ENCODE measurements at regions not wholly inside any gene's neighbourhood (a gene's known extent, or its start where the extent isn't known, plus 50 kb on each side); places are given as distances from the start of the nearest gene placed in this dataset.

DNA sequence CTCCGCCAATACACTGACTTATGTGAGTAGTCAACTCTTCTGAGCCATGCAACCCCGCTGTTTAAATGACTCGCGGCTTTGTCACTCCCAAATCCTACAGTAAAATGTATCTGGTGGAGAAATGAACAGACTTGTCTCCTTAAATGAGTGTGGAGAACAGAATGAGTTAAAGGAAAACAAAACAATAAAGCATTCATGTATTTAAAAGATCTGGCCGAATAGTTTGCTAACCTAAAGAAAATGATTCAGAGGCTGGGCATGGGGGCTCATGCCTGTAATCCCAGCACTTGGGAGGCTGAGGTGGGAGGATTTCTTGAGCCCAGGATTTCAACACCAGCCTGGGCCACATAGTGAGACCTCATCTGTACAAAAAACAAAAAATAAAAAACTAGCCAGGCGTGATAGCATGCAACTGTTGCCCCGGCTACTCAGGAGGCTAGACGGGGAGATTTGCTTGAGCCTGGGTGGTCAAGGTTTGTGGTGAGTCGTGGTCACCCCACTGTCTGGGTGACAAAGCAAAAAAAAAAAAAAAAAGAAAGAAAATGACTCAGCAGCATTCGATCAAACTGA lies 86.5 kb upstream of the PFKP start:
- DNase-seq, result no peak

DNA sequence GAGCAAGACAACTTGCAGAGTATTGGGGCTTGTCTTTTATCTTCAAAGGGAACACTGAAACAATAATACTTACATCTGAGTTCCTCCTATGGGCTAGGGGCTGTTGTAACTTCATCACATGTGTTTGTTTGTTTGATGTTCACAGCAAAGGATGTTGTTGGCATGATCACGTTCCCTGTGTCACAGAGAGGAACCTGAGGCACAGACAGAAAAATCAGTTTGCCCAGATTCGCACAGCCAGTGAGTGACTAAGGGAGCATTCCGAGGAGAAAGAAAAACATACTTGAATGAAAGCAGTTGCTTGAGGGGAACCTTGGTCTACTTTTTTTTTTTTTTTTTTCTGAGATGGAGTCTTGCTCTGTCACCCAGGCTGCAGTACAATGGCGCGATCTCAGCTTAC lies 87.2 kb upstream of the PFKP start:
- DNase-seq, result no peak

DNA sequence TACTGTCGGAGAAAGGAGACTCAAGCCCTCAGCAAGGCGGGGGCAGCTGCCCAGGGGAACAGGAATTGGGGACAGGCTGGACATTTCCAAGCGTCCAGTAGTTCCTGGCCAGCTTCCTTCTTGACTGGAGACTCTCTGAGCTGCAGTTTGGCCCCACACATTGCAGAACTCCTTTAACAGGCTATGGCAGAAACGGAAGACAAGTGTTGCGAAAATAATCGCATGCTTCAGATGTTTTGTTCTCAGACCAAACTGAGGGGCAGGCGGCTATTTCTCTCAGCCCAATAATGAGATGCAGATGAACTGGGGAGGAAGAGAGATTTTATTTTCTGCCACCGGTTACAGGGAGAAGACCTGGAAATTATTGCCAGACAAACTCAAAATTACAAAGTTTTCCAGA lies 88.0 kb upstream of the PFKP start:
- no peak for DNase-seq

DNA sequence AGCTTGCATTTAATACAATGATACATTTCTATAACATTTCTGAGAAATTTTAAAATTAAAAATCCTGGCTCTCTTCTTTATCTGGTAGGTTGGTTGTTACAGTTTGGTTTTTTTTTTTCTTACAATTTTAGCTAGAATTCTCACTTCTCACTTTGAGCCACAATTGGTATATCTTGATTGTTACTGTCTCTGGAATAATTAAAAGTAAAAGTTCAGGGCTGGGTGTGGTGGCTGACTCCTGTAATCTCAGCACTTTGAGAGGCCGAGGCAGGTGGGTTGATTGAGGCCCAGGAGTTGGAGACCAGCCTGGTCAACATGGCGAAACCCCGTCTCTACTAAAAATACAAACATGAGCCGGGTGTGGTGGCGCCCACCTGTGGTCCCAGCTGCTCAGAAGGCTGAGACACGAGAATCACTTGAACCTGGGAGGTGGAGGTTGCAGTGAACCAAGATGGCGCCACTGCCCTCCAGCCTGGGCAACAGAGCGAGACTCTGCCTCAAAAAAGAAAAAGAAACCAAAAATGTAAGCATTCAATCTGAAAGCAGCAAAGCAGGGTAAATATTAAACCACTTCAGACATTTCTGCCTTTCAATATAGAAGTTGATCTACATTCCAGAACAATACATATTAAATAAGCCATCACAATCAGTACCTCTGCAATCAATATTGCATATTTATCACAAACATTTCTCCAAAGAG lies 88.6 kb upstream of the PFKP start:
- no peak for DNase-seq

DNA sequence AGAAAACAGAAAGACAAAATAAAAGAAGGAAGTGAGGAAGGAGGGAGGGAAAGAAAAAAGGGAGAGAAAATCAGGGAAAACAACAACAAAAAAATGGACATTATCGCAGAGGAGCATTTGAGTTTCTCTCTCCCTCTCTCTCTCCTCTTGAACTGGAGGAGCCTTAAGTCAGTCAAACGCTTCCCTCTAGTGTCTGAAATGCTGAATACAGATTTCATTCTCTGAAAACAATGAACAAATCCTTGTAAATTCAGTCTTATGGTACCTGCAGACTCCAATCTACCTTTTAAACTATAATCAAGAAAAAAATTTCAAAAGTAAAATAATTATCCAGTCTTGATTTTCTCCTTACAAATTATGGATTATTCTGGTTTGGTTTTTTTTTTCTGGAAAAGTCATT lies 89.2 kb upstream of the PFKP start:
- no peak for DNase-seq

DNA sequence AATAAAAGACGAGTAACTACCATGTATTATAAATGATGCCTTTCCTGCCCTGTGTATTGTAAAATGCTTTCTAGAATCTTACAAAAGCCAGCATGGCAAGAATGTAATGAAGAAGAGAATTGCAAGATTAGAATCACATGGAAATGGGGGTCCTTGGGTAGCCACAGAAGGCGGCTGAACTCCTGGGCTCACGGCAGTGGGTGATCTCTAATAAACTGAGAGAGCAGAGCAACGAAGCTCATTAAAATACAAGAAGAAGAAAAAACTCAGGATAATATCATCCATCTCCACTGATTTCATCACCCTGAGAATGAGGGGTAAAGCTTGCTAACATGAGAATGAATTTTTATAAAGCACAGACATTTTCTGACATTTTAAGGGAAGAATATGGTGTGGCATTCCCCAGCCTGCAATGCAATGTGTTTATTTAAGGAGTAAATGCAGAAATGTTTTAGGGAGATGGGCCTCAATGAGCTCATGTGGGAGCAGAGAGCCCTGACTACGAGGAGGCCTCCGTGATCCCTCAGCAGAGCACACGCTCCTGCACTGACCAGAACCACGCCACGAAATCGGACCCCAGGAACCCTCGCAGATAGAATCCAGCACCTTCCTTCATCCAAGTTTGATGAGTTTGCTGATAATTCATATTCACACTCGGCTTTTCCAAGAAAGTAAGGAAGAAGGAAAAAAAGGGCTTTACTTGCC lies 92.7 kb upstream of the PFKP start:
- DNase-seq, result no peak

DNA sequence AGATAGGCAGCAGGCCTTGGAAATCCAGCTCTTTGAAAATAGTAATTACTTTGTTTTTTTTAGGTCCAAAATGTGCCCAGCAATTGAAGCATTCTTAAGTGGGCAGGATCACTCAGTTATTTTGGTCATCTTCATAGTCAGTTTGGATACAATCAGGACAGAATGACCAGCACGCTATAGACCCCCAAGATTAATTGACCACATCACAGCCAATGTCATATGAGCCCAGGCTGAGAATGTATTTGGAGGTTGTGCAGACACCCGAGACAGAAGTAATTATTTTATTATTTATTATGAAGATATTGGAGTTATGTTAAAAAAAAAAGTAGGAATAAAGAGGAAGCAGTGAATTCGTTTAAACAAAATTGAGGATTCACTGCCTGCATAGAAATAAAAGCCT lies 93.3 kb upstream of the PFKP start:
- DNase-seq, result no peak

DNA sequence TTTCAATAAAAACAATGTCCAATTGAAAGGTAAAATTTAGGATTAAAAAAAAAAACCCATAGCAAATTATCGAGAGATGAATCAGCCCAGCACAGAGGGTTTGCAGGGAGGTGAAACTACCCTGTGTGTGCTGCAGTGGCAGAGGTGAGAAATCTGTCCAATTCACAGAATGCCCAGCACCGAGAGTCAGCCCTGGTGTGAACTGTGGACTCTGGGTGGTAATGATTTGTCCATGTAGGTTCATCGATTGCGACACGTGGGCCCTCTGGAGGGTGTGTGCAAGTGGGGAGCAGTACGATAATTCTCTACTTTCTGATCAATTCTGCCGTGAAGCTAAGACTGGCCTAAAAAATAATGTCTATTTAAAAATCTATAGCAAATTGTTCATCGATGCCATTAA lies 94.5 kb upstream of the PFKP start:
- no peak for DNase-seq

DNA sequence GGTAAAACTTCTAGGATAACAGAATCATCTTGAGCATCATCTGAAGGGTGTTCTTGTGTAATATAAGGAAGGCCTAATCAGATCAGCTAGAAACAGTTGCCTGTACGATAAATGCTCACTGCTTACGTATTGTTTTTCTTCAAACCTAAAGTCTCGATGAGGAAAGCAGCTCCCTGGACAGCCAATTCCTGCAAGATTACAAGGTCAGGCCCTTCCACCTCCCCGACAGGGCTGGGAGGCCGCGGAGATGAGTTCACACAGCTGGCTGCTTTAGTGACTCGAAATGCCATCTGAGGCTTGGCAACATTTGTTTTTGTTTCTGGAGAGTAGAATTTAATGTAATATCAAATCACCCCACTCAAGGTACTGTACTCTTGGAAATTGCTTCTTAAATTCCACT lies 95.1 kb upstream of the PFKP start:
- no peak for DNase-seq

DNA sequence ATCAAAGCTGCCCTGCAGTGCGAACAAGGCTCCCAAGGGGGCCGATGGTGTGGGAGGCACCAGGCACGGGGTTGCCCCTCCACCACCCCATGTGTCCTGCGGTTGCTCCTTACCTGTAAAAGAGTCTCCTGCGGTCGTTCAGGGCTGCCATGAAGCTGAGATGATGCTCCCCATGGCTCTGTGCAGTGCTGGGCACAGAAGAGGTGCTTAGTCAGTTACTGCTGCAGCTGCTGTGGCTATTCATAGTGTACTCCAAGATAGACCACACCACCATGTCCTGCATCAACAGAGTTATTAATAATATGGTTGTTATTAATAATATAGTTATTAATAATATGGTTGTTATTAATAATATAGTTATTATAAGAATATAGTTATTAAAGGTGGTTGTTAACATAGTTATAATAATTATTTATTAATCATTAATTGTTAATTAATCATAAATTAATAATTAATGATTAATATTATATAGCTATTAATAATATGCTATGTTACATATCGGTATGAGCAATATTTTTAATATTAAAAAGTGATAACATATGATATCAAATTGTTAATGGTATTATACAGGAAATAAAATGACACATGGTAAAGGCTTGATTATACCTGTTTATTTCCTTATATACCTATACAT lies 97.0 kb upstream of the PFKP start:
- DNase-seq, result no peak

DNA sequence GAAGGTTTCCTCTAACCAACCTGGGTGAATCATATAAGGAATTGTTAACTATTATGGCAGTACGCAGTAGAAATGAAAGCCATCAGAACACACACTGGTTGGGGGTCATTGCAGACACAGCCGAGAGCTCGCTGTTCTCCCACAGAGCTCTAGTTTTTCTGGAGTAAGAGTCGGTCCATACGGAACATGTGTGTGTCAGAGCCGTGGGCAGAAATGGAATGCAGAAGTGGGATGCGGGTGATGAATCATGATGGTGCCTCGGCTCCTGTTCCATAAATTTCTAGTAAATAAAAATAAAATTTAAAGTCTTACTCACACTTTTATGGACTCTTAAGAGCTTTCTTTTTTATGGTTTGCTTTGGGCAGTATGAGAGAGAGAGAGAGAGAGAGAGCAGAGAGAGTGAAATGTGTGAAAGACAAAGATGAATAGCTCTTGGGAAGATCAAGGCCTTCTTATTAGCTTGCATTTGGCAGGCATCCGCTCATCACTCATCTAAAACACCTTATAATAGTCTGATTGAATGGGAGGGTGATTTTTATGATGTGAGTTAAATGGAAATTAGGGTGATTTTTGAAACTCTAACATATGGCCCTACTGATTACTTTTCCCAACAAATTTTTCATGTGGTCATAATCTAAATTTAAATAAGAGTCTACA lies 98.8 kb upstream of the PFKP start:
- DNase-seq, result no peak

DNA sequence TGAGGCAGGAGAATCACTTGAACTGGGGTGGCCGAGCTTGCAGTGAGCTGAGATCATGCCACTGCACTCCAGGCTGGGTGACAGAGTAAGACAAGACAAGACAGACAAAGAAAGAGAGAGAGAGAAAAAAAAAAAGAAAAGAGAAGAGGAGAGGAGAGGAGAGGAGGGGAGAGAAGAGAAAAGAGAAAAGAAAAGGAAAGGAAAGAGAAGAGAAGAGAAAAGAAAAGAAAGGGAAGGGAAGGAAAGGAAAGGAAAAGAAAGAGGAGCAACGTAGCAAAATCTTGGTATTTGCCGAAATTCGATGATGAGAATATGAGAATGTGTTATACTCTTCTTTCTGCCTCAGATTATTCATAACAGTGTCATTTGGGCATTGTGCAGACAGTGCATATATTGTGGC lies 101.2 kb upstream of the PFKP start:
- DNase-seq, result no peak

DNA sequence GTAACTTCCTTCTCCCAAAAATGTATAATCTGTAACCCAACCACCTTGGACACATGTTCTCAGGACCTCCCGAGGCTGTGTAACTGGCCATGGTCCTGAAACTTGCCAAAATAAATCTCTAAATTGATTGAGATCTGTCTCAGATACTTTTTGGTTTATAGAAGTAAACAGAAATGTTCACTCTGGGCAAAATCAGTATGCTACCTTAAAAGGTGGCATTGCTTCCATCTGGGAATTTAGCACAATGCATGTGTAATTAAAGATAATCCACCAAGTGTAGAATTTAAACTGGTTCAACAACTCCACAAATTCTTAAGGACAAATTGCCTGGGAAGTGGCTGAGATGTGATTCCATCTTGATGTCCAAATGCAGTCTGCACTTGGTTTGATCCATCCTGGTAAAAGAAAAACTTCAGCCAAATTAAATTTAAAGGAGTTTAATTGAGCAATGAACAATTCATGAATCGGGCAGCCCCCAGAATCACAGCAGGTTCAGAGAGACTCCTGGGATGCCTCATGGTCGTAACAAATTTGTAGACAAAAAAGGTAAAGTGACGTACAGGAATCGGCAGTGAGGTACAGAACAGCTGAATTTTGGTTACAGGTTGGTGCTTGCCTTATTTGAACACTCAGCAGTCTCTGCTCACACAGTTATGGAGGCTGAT lies 102.6 kb upstream of the PFKP start:
- no peak for DNase-seq

DNA sequence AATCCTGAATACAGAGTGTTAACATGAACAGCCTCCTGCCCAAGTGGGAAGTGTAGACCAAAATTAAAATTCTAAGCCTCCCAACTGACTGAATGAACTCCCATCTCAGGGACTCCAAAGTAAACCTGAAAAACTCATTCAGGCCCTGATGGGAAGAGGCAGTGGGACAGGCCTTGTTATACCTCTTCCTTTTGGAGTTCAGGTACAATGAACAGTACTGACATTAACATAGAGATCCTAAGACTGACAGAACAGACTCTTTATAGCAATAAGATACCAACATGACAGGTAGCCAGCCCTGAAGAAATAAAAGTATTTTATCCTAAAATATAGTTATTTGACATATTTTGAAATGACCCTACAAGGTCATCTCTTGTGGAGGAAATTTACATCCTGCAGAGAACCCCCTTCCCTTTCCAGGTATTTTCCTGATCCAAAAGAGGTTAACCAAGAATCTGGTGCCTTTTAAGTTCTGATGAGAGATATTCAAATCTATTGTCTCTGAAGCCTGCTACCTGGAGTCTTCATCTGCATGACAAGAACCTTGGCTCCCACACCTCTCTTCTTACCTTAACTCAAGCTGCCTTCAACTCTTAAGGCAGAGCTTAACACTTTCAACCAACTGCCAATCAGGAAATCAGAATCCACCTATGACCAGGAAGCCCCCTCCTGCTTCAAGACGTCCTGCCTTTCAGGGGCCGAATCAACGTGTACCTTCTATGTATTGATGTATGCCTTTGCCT lies 103.3 kb upstream of the PFKP start:
- no peak for DNase-seq

DNA sequence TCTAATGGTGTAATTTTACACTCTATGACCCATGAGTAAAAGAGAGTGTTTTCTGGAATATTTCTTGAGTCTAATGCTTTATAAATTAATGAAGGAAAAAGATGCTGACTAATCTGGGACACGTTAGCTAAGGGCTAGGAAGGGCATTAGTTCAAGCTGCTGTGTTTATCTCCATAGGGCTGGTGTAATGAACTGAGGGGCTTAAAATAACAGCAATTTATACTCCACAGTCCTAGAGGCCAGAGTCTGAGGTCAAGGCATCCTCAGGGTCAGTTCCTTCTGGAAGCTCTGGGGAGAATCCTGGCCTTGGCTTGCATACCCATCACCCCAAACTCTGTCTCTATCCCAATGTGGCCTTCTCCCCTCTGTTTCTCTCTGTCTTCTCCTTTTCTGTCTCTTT lies 105.2 kb upstream of the PFKP start:
- no peak for DNase-seq

DNA sequence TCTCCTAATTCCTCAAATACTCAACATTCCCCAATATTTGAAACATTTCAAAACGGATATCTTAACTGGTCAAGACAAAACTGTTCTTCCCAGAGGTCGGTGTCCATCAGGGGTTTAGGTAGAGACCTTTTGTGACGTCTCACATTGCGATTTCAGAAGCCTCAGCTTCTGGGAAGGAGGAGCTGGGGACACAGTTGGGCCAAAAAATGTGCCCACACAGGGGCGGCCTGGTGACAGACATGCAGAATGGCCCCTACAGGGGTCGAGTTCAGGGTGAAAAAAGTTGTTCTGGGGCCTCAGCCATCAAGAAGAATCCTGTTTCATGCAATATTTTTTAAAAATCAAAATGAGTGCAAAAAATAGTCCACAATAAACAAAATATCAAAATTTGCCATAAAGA lies 108.7 kb upstream of the PFKP start:
- no peak for DNase-seq

DNA sequence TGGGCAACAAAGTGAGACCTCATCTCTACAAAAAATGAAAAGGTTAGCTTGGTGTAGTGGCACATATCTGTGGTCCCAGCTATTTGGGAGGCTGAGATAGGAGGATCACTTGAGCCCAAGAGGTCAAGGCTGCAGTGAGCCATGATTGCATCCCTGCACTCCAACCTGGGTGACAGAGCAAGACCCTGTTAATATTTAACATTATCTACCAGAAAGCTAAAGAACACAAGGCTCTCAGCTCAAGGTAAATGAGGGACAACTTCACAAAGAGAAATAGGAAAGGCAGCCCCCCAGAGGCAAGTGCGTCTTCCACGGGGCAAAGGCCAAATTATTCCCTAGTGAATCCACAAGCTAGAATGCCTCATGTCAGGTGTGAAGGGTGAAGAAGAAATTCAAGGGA lies 109.6 kb upstream of the PFKP start:
- no peak for DNase-seq

DNA sequence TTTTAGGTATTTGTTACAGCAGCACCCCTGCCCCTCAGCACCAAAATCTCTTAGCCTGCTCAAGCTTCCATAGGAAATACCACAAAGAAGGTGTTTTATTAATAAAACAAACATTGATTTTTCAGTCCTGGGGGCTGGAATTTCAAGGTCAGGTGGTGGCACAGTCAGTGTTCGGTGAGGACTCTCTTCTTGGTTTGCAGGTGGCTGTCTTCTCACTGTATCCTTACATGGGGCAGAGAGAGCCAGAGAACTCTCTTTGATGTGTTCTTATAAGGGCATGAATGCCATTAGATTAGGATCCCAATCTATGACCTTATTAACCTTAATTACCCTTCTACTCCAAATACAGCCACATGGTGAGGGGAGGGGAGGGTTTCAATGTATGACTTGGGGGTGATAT lies 112.3 kb upstream of the PFKP start:
- no peak for DNase-seq

DNA sequence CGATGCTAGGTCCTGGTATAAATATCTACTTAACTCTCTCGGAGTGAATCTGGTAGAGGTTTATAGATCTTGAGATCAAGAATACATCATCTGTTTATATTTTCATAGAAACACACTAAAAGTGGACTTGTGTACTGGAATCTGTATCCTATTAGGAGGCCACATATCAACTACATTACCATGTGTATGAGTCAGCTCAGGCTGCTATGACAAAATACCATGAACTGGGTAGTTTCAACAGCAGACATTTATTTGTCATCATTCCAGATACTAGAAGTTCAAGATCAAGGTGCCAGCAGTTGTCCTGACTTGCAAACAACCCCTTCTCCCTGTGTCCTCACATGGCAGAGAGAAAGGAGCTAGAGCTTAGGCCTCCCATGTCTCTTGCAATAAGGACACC lies 113.9 kb upstream of the PFKP start:
- no peak for DNase-seq

DNA sequence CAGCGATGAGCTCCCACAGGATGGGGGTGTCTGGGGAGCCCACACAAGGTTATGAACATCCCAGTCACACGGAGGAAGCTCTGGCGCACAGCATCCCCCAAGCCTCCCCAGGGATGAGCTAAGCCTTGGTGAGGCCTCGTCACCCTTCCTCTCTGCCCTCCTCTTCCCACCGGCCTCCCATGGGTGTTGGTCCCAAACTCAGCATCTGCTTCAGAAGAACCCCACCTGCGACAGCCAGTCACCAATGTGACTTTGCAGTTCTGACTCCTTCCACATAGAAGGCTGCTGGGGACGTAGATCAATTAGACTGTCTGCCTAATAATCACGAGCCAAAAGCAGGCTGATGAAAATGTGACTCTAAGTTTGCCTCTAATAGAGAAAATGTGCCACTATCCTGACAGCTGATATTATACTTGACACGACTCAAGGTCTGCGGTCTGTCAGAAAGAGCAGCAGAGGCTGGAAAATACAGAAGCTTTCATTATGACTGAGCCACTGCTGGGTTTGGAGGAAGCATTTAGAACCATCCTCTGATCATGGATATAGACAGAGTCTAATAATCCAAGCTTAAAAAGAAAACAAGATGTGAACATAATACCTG lies 116.0 kb upstream of the PFKP start:
- DNase-seq, result no peak

DNA sequence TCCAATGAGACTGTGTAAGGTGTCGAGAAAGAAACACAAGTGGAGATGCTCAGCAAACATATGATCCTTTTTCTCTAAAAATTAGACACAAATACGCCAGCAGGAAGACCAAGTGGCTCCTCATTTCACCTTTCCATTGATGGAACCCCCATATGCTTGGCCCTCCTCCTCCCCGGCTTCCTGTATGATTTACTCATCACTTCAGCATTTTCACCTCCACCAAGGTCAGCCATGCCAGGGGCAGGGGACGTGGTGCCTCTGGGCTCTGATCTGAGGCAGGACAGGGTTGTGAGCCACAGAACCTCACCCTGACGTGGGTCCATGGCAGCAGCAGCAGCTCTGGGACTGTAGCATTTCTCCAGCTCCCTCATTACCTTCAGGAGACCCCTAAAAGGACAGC lies 116.8 kb upstream of the PFKP start:
- no peak for DNase-seq

DNA sequence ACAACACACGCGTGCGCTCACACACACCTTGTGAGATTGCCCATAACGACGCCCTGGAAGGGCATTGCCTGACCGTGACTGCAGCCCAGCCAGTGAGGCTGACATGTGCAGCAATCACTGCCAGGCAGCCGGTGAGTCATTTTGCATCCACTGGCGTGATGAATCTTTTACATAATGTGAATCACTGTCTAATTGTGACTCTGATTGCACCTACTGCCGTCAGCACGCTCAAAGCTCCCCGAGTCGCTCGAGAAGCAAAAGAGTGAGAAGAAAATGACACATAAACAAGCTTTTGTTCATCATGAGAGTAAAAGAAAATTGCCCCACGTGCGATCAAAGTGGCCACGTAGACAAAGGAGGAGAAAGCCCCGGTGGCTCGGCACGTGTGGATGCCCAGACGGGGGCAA lies 117.4 kb upstream of the PFKP start:
- no peak for DNase-seq
